ENCODE measurements at regions not wholly inside any gene's neighbourhood (a gene's known extent, or its start where the extent isn't known, plus 50 kb on each side); places are given as distances from the start of the nearest gene placed in this dataset.

- DNase-seq (ENCODE audit: low spot score): no peak
Measured at GRCh38 chr7:125255810-125256209, 326.2 kb upstream of the POT1 start.

DNA sequence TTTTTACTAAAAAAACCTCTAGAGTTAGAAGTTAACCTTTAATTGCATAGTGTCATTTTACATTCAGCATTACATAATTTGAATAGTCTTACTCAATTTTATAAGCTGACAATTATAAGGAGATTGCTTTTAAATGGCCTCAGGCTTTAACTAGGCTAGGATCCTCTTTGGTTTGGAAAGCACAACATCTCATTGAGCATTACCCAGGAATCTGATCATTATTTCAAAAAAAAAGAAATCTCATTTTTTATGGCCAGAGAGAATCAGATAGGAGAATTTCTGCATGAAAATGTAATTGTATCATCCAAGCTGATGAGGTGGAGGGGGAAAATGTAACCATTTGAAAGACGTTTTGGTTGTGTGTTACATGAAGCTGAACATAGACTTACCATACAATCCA is 324.9 kb upstream of the POT1 start:
- no peak for DNase-seq (ENCODE audit: low spot score)

GRCh38 chr7:125253452-125254190 is 324.0 kb upstream of the POT1 start:
- no peak for DNase-seq (ENCODE audit: low spot score)

- DNase-seq (ENCODE audit: low spot score): no peak
Measured at GRCh38 chr7:125247514-125248098, 318.0 kb upstream of the POT1 start.

DNA sequence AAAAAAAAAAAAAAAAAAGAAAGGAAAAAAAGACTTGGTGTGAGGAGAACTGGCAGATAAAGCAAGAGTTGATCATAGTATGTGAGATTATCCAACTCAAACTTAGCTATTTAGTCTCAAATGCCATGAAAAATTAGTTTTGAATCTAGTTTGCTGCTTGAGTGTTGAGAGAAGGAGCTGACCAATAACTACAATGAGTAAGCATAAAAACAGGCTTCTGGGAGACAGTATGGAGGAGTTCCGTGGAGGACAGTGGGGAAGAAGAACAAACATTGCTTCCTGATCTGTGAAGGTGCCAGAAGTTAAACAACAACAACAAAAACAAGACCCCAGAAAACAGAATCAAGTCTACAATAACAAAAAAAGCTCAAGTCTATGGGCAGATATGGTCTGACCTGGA is 317.1 kb upstream of the POT1 start:
- no peak for DNase-seq (ENCODE audit: low spot score)

- DNase-seq (ENCODE audit: low spot score): no peak
Measured at GRCh38 chr7:125241548-125241947, 311.9 kb upstream of the POT1 start.

DNA sequence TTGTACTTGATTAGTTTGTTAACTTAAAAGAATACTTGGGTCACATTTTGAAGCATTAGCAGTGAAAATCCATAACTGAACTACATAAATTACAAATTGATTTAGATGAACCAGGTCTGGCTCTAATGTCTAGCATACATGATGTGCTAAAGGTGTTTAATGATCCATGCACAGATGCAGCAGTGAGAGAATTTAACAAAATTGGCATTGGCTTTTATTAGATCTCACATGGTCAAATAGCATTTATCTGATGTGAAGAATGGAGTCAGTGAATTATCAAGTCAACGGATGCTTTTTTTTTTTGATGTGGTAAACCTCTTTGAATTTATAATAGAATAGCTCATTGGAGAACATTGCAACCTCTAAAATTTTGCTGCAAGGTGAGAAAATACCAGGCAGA is 293.0 kb upstream of the POT1 start:
- DNase-seq (ENCODE audit: low spot score): no peak

DNA sequence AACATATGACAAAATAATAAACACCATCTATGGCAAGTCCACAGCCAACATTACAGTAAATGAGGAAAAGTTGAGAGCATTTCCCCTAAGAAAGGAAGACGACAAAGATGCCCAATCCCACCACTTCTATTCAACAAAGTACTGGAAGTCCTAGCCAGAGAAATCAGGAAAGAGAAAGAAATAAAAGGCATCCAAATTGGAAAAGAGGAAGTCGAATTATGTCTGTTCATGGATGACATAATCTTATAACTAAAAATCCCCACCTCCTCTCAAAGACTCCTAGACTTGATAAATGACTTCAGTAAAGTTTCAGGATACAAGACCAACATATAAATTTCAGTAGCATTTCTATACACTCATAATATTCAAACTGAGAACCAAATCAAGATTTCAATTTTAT is 288.5 kb upstream of the POT1 start:
- DNase-seq (ENCODE audit: low spot score): no peak

DNA sequence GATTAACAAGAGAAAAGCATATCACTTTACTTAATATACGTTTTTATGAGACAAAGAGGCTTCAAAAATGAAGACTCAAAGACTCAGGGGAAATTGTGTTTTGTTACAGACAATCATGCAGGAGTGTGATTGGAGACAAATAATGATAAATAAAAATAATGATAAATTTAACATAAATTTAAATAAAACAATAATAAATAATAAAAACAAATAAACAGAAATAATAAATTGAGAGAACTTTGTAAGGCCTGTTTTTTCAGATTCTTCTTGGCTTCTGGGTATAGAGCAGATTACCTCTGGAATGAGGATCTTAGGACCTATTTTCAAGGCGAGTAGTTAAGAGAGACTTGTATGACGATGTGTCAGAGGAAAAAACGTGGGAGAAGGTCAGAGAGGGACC is 271.4 kb upstream of the POT1 start:
- DNase-seq (ENCODE audit: low spot score): no peak

GRCh38 chr7:125197731-125198393 is 268.2 kb upstream of the POT1 start:
- no peak for DNase-seq (ENCODE audit: low spot score)

DNA sequence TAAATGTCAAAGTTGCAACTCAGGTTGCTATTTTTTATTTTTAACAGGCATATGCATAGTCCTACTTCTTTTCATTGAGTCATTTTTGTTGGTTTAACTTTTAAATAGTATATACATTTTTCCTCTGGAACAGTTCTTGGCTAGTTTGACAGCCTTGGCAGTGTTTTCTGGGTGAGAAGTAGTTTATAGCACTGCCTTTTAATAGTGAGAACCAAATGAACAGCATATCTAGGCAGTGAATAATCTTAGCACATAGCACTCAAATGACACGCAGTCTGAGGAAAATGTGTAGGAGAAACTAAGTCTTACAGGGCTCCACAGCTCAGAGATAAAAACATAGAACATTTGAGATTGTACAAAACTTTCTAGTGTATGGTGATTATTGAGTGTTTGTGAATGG is 265.5 kb upstream of the POT1 start:
- no peak for DNase-seq (ENCODE audit: low spot score)

GRCh38 chr7:125193263-125193662 is 263.6 kb upstream of the POT1 start:
- DNase-seq (ENCODE audit: low spot score): no peak

- DNase-seq (ENCODE audit: low spot score): no peak
Measured at GRCh38 chr7:125184801-125185200, 255.2 kb upstream of the POT1 start.

DNA sequence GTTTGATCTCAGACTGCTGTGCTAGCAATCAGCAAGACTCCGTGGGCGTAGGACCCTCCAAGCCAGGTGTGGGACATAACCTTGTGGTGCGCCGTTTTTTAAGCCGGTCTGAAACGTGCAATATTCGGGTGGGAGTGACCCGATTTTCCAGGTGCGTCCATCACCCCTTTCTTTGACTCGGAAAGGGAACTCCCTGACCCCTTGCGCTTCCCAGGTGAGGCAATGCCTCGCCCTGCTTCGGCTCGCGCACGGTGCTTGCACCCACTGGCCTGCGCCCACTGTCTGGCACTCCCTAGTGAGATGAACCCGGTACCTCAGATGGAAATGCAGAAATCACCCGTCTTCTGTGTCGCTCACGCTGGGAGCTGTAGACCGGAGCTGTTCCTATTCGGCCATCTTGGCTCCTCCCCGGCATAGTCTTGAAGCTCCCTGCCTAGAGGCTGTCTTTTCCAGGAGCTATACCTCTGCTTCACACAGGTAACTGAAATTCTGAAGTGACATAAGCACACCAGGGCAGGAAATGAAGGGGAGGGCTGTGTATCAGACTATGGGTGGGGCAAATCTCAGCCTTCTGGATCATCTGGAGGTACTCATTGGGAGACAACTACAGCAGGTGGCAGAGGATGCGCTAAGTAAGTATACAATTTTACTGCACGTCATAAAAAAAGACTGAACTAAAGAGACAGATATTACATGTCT is 252.1 kb upstream of the POT1 start:
- DNase-seq (ENCODE audit: low spot score): peak; percentile 9

- DNase-seq (ENCODE audit: low spot score): no peak
Measured at GRCh38 chr7:125173571-125173970, 243.9 kb upstream of the POT1 start.

GRCh38 chr7:125169088-125169487 is 239.5 kb upstream of the POT1 start:
- DNase-seq (ENCODE audit: low spot score): no peak

GRCh38 chr7:125154930-125155329 is 225.3 kb upstream of the POT1 start:
- no peak for DNase-seq (ENCODE audit: low spot score)

GRCh38 chr7:125149151-125149550 is 219.5 kb upstream of the POT1 start:
- no peak for DNase-seq (ENCODE audit: low spot score)

GRCh38 chr7:125147047-125147446 is 217.4 kb upstream of the POT1 start:
- DNase-seq (ENCODE audit: low spot score): no peak

GRCh38 chr7:125136755-125137532 is 207.3 kb upstream of the POT1 start:
- peak; percentile 48 for DNase-seq (ENCODE audit: low spot score)

DNA sequence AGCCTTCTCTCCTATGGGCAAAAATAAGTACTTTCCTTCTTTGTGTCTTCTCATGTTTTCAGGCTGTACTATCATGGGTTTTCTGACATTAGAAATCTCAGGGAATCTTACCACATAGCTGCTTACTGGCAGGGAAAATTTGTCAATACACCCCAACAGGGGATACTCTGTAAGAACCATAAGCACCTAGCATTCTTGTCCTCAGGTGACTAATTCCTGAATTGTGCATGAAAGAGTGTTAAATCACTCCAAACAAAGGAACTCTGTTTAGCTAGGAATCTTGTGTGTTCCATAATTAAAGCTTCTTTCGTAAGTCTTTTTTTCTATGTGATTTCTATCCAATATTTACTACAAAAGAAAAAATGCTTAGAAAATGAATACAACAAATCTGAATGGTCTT is 206.7 kb upstream of the POT1 start:
- peak; percentile 8 for DNase-seq (ENCODE audit: low spot score)

DNA sequence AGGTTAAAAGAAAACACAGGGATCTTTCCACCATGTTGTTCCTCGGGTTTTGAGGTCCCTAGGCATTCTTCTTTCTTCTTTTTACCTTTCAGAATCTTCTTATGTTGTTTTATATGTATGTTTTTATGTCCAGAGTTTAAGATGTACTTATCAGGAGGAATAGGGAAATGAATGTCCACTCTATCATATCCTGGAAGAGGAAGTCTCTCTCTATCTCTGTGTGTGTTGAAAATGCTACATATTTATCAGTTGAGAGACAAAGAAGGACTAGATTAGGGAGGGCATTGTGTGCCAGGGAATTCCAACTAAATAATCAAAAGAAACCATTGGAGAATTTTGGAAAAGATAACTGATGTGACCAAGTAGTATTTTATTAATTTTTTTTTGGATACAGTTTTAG is 200.5 kb upstream of the POT1 start:
- DNase-seq (ENCODE audit: low spot score): no peak

All from COLO829 (cell line).